ENCODE measurements at regions not wholly inside any gene's neighbourhood (a gene's known extent, or its start where the extent isn't known, plus 50 kb on each side); places are given as distances from the start of the nearest gene placed in this dataset.

- H3K27ac Mint-ChIP-seq: no peak overlapping the region
- ATAC-seq (peak; percentile 88), DNase-seq (ENCODE audit: low spot score) (peak; percentile 68)
- peaks cover 1% of the 10 kb centered on the region; the same call in 1 of the 2 replicates for H3K9me3 Mint-ChIP-seq
- H3K4me3 Mint-ChIP-seq: no peak overlapping the region
- POLR2A ChIA-PET: interaction anchor here (0.6 kb wide), 1 partner anchor 163 kb away, joined by 3 read pairs; no protein-coding TSS in a partner anchor
- H3K27me3 Mint-ChIP-seq (ENCODE audit: low read depth): no peaks in the 10 kb centered on the region
- TF ChIP-seq ATF2 (CRISPR knock-in tag; IDR thresholded peaks at IDR 0.05; ENCODE audit: borderline replicate concordance, low read depth) (no peak), JAZF1 (CRISPR knock-in tag; IDR thresholded peaks at IDR 0.05) (no peak), NFYB (CRISPR knock-in tag; conservative IDR thresholded peaks at IDR 0.05; ENCODE audit: low read depth) (no peak), ESRRA (CRISPR knock-in tag; IDR thresholded peaks at IDR 0.05; ENCODE audit: borderline replicate concordance) (no peak), TP53 (CRISPR knock-in tag; IDR thresholded peaks at IDR 0.05) (no peak), ZNF671 (CRISPR knock-in tag; IDR thresholded peaks at IDR 0.05) (no peak), ZBTB21 (CRISPR knock-in tag; IDR thresholded peaks at IDR 0.05; ENCODE audit: borderline replicate concordance) (no peak), ATF1 (CRISPR knock-in tag; IDR thresholded peaks at IDR 0.05) (no peak), ZNF317 (CRISPR knock-in tag; IDR thresholded peaks at IDR 0.05; ENCODE audit: borderline replicate concordance, low read depth) (no peak), ZNF121 (CRISPR knock-in tag; IDR thresholded peaks at IDR 0.05) (no peak), HMGA2 (CRISPR knock-in tag; IDR thresholded peaks at IDR 0.05) (no peak), USF2 (CRISPR knock-in tag; IDR thresholded peaks at IDR 0.05) (no peak), TEAD4 (CRISPR knock-in tag; IDR thresholded peaks at IDR 0.05) (no peak), USF1 (CRISPR knock-in tag; IDR thresholded peaks at IDR 0.05) (no peak), ERG (CRISPR knock-in tag; IDR thresholded peaks at IDR 0.05) (no peak), ATF6 (CRISPR knock-in tag; IDR thresholded peaks at IDR 0.05) (no peak), CBFB (CRISPR knock-in tag; IDR thresholded peaks at IDR 0.05; ENCODE audit: low read depth) (no peak), MYBL2 (CRISPR knock-in tag; IDR thresholded peaks at IDR 0.05) (no peak), RELA (CRISPR knock-in tag; IDR thresholded peaks at IDR 0.05; ENCODE audit: borderline replicate concordance) (no peak), ZNF532 (CRISPR knock-in tag; IDR thresholded peaks at IDR 0.05; ENCODE audit: borderline replicate concordance) (no peak)
- no peaks in the 10 kb centered on the region for H3K4me1 Mint-ChIP-seq
- no peaks in the 10 kb centered on the region for H3K36me3 Mint-ChIP-seq
- CTCF ChIA-PET: interaction anchor here (0.7 to 2.4 kb wide), 7 partner anchors 8 to 329 kb away, joined by 3 to 9 read pairs (median 4); partner anchors contain the start of genes LRFN2 and UNC5CL
These were observed 186.1 kb downstream of the UNC5CL start for GRCh38 chr6:40852779-40853373.
